Neuronal stem cell (in vitro differentiated cells): ENCODE measurements at regions not wholly inside any gene's neighbourhood (a gene's known extent, or its start where the extent isn't known, plus 50 kb on each side); places are given as distances from the start of the nearest gene placed in this dataset.

Experiments
- DNase-seq: peaks from one replicate; pipeline ENCODE4 v3.0.0-alpha.2; 2013; ENCODE audit warnings: low spot score
- H2AFZ ChIP-seq: one replicate; pipeline ENCODE4 v1.6.1; 2013; ENCODE audit warnings: mild to moderate bottlenecking, low read length, inconsistent platforms
- H2AK5ac ChIP-seq: 2 replicates; pipeline ENCODE4 v1.6.1; 2013; ENCODE audit warnings: low read depth, mild to moderate bottlenecking, inconsistent platforms, low read length, moderate library complexity, mixed read lengths
- H2BK120ac ChIP-seq: 2 replicates; pipeline ENCODE4 v1.6.1; 2013; ENCODE audit warnings: low read depth, mild to moderate bottlenecking, inconsistent platforms, low read length, moderate library complexity, mixed read lengths
- H2BK12ac ChIP-seq: one replicate; pipeline ENCODE4 v1.6.1; 2013; ENCODE audit warnings: low read length, inconsistent platforms
- H2BK15ac ChIP-seq: 2 replicates; pipeline ENCODE4 v1.6.1; 2013; ENCODE audit warnings: mild to moderate bottlenecking, low read length, inconsistent platforms, mixed read lengths
- H2BK5ac ChIP-seq: one replicate; pipeline ENCODE4 v1.6.1; 2013; ENCODE audit warnings: inconsistent platforms, mild to moderate bottlenecking, low read length, moderate library complexity
- H3K14ac ChIP-seq: one replicate; pipeline ENCODE4 v1.6.1; 2013; ENCODE audit warnings: low read length, inconsistent platforms
- H3K18ac ChIP-seq: 2 replicates; pipeline ENCODE4 v1.6.1; 2013; ENCODE audit warnings: low read length, inconsistent platforms
- H3K23ac ChIP-seq: 2 replicates; pipeline ENCODE4 v1.6.1; 2013; ENCODE audit warnings: low read depth, mild to moderate bottlenecking, mixed read lengths, low read length, inconsistent platforms; ENCODE audit not compliant: poor library complexity
- H3K27ac ChIP-seq: replicated peaks from 3 replicates; pipeline ENCODE4 v1.5.1; 2013; ENCODE audit warnings: low read length, inconsistent platforms
- H3K27me3 ChIP-seq, 3 experiments: 2 replicates each; pipeline ENCODE4 v1.6.1; 2013; ENCODE audit warnings: low read length in 3 of 3, mild to moderate bottlenecking in 2 of 3, inconsistent platforms in 1 of 3, low read depth in 1 of 3, mixed read lengths in 1 of 3, moderate library complexity in 1 of 3; ENCODE audit not compliant: control insufficient read depth in 3 of 3, insufficient read depth in 3 of 3
- H3K36me3 ChIP-seq, 2 donors: replicated peaks in 1 of 2; 2 replicates each; pipeline ENCODE4 v1.6.1; 2013; ENCODE audit warnings: low read length in 2 of 2; ENCODE audit not compliant: control insufficient read depth in 2 of 2, insufficient read depth in 2 of 2
- H3K4ac ChIP-seq: 2 replicates; pipeline ENCODE4 v1.6.1; 2013; ENCODE audit warnings: inconsistent platforms, mild to moderate bottlenecking, low read length, moderate library complexity
- H3K4me1 ChIP-seq, 2 donors: 1 replicate in 1 of 2; 2 replicates in 1 of 2; pipeline ENCODE4 v1.6.1; 2013; ENCODE audit warnings: low read length in 2 of 2, low read depth in 1 of 2; ENCODE audit not compliant: control insufficient read depth in 2 of 2, insufficient read depth in 1 of 2
- H3K4me2 ChIP-seq: one replicate; pipeline ENCODE4 v1.6.1; 2013; ENCODE audit warnings: mild to moderate bottlenecking, low read length, inconsistent platforms; ENCODE audit not compliant: insufficient read depth, poor library complexity, severe bottlenecking
- H3K4me3 ChIP-seq, 2 donors: 2 replicates each; pipeline ENCODE4 v1.5.1; 2013; ENCODE audit warnings: low read length in 2 of 2, mild to moderate bottlenecking in 2 of 2, inconsistent platforms in 1 of 2, moderate library complexity in 1 of 2
- H3K79me1 ChIP-seq: one replicate; pipeline ENCODE4 v1.6.1; 2013; ENCODE audit warnings: low read depth, mild to moderate bottlenecking, inconsistent platforms, low read length, moderate library complexity
- H3K9ac ChIP-seq: one replicate; pipeline ENCODE4 v1.6.1; 2013; ENCODE audit warnings: mild to moderate bottlenecking, low read depth, low read length, inconsistent platforms; ENCODE audit not compliant: poor library complexity
- H3K9me3 ChIP-seq, 2 donors: replicated peaks in 1 of 2; 2 replicates each; pipeline versions ENCODE3 to v1.6.1; 2013; ENCODE audit warnings: low read length in 2 of 2, mild to moderate bottlenecking in 2 of 2, inconsistent platforms in 1 of 2, low read depth in 1 of 2, mixed read lengths in 1 of 2, moderate library complexity in 1 of 2; ENCODE audit not compliant: control insufficient read depth in 2 of 2, insufficient read depth in 1 of 2
- H4K8ac ChIP-seq: one replicate; pipeline ENCODE4 v1.6.1; 2013; ENCODE audit warnings: low read depth, mild to moderate bottlenecking, inconsistent platforms, low read length, moderate library complexity
- H4K91ac ChIP-seq: one replicate; pipeline ENCODE4 v1.6.1; 2013; ENCODE audit warnings: low read length, low read depth, mild to moderate bottlenecking, inconsistent platforms; ENCODE audit not compliant: poor library complexity
- WGBS, 2 donors: extraction: QIAGEN DNeasy Blood & Tissue Kit; methylation state at CpG; one replicate each; pipeline ENCODE4 v1.1.7; 2013; ENCODE audit warnings: missing lambda C conversion rate in 2 of 2, mixed read lengths in 1 of 2; ENCODE audit not compliant: insufficient read length in 2 of 2, insufficient replicate concordance in 1 of 2; ENCODE audit errors: extremely low coverage in 2 of 2; 5-methylcytosine and 5-hydroxymethylcytosine counted together

DNA sequence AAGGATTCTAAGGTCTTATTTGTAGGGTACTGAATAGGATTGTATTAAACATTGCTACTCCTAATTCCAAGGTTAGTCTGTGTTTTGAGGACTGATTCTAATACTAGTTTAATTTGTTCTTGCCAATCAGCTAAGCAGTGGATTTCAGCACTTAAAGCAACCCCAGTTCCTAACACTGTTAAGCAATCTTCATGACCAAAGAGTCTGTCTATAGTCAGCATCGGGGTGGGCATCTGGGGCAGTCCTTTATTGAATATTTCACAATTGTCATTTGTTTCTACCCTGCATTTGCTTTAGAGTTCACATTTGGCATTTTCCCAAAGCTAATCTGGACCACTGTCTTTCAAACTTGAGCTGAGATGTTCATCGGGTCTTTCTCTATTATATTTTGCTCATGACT, 248.0 kb upstream of the TANK start:
- no peaks in the 10 kb centered on the region for H3K79me1 ChIP-seq
- H3K4me3 ChIP-seq, result no peak overlapping the region
- H3K27ac ChIP-seq, result no peak overlapping the region
- no peaks in the 10 kb centered on the region for H3K36me3 ChIP-seq
- no CpG with 5 or more reads among the region's 2 CpGs for WGBS, 2 donors
- no peak overlapping the region for H3K23ac ChIP-seq
- no peak for DNase-seq
- H4K8ac ChIP-seq, result no peak overlapping the region
- H3K4me1 ChIP-seq, result peaks cover 6 to 33% of the 10 kb centered on the region in 2 donors
- H3K14ac ChIP-seq, result no peak overlapping the region
- no peak overlapping the region for H2BK12ac ChIP-seq
- no peak overlapping the region for H2BK120ac ChIP-seq
- no peak overlapping the region for H2AFZ ChIP-seq
- H4K91ac ChIP-seq, result no peak overlapping the region
- H2AK5ac ChIP-seq, result no peak overlapping the region
- no peaks in the 10 kb centered on the region for H3K9me3 ChIP-seq
- no peak overlapping the region for H2BK15ac ChIP-seq
- H3K4ac ChIP-seq, result no peak overlapping the region
- H3K4me2 ChIP-seq, result no peak overlapping the region
- no peak overlapping the region for H2BK5ac ChIP-seq
- H3K9ac ChIP-seq, result no peak overlapping the region
- no peak overlapping the region for H3K18ac ChIP-seq
- no peaks in the 10 kb centered on the region for H3K27me3 ChIP-seq

DNA sequence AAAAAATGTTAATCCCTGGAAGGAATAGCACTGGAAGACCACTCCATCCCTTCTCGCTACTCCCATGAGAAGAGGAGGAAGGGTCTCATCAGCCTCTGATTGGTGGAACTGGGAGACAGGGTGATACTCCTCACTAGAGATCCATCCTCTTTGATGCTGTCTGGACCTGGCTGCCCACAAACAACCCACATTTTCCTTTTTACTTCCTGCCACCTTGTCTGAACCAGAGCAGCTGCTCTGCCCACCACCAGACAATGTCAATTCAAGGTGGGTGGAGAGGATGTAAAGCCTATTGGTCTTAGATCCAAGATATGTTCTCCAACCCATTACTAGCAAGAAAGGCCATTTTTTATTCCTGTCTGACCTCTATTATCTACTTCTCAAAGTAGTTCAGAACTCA, 246.9 kb upstream of the TANK start:
- no peak overlapping the region for H4K8ac ChIP-seq
- no peaks in the 10 kb centered on the region for H3K9me3 ChIP-seq
- H3K4me2 ChIP-seq, result no peak overlapping the region

DNA sequence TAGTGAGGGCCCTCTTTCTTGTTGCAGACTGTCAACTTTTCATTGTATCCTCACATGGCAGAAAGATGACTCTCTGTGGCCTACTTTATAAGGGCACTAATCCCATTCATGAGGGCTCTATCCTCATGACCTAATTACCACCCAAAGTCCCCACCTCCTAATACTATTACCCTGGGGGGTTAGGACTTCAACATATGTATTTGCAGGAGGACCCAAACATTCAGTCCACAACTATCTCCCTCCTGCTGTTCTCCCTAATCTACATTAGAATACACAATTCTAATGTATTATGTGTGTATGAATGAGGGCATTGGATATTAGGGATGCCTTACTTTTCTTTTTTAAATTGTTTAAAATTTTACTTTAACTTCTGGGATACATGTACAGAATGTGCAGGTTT, 246.0 kb upstream of the TANK start:
- Histone ChIP-seq H3K9ac (no peak overlapping the region), H3K27me3 (no peaks in the 10 kb centered on the region), H2BK120ac (no peak overlapping the region), H3K4ac (no peak overlapping the region), H3K4me3 (no peak overlapping the region), H3K9me3 (no peaks in the 10 kb centered on the region), H3K36me3 (no peaks in the 10 kb centered on the region), H2AFZ (no peak overlapping the region), H4K91ac (no peak overlapping the region), H3K4me2 (no peak overlapping the region), H2BK5ac (no peak overlapping the region), H3K18ac (no peak overlapping the region), H3K79me1 (no peaks in the 10 kb centered on the region), H2AK5ac (no peak overlapping the region), H3K14ac (no peak overlapping the region), H2BK15ac (no peak overlapping the region), H3K4me1 (peaks cover 3 to 26% of the 10 kb centered on the region in 2 donors), H3K27ac (no peak overlapping the region), H2BK12ac (no peak overlapping the region), H4K8ac (no peak overlapping the region), H3K23ac (no peak overlapping the region)
- DNase-seq, result no peak

More for the DNA sequence above, 246.9 kb upstream of the TANK start:
- no peak overlapping the region for H2BK120ac ChIP-seq
- H3K18ac ChIP-seq, result no peak overlapping the region
- DNase-seq, result no peak
- no peak overlapping the region for H3K4me3 ChIP-seq
- no peak overlapping the region for H3K4ac ChIP-seq
- no peaks in the 10 kb centered on the region for H3K36me3 ChIP-seq
- H3K27me3 ChIP-seq, result no peaks in the 10 kb centered on the region
- no peak overlapping the region for H3K9ac ChIP-seq
- H2AFZ ChIP-seq, result no peak overlapping the region
- WGBS, 2 donors, result no CpG with 5 or more reads among the region's 1 CpG
- peaks cover 6 to 33% of the 10 kb centered on the region in 2 donors for H3K4me1 ChIP-seq
- H2BK15ac ChIP-seq, result no peak overlapping the region
- H3K14ac ChIP-seq, result no peak overlapping the region
- H2BK12ac ChIP-seq, result no peak overlapping the region
- H2AK5ac ChIP-seq, result no peak overlapping the region
- no peak overlapping the region for H3K27ac ChIP-seq
- no peak overlapping the region for H3K23ac ChIP-seq
- no peaks in the 10 kb centered on the region for H3K79me1 ChIP-seq
- no peak overlapping the region for H4K91ac ChIP-seq
- H2BK5ac ChIP-seq, result no peak overlapping the region

DNA sequence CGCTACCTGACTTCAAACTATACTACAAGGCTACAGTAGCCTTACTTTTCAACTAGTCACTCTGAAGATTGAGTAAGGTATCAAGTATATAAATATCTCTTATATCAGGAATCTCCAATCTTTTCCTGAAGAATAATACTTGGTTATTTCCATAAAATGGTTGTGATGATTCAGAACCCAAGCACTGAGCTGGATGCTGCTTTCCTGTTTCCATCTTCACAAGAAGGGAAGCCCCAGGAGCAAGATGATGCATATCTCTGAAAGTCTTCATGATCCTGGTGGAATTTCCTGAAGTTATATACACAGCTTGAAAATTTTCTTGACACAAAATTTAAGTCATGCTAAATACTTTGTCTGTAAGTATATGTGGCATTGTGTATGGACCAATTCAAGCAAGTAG, 243.9 kb upstream of the TANK start:
- no peak for DNase-seq
- Histone ChIP-seq H2BK12ac (no peak overlapping the region), H3K4me1 (peaks cover 0 to 5% of the 10 kb centered on the region in 2 donors), H3K9me3 (no peaks in the 10 kb centered on the region), H3K23ac (no peak overlapping the region), H3K4me2 (no peak overlapping the region), H3K27me3 (no peaks in the 10 kb centered on the region), H3K9ac (no peak overlapping the region), H3K4ac (no peak overlapping the region), H3K14ac (no peak overlapping the region), H2AFZ (no peak overlapping the region), H3K79me1 (no peaks in the 10 kb centered on the region), H3K36me3 (no peaks in the 10 kb centered on the region), H2BK120ac (no peak overlapping the region), H3K18ac (no peak overlapping the region), H3K4me3 (no peak overlapping the region), H4K91ac (no peak overlapping the region), H2BK15ac (no peak overlapping the region), H3K27ac (no peak overlapping the region), H2BK5ac (no peak overlapping the region), H2AK5ac (no peak overlapping the region), H4K8ac (no peak overlapping the region)
- no CpG with 5 or more reads among the region's 1 CpG for WGBS, 2 donors
